ENCODE measurements at regions not wholly inside any gene's neighbourhood (a gene's known extent, or its start where the extent isn't known, plus 50 kb on each side); places are given as distances from the start of the nearest gene placed in this dataset.

DNA sequence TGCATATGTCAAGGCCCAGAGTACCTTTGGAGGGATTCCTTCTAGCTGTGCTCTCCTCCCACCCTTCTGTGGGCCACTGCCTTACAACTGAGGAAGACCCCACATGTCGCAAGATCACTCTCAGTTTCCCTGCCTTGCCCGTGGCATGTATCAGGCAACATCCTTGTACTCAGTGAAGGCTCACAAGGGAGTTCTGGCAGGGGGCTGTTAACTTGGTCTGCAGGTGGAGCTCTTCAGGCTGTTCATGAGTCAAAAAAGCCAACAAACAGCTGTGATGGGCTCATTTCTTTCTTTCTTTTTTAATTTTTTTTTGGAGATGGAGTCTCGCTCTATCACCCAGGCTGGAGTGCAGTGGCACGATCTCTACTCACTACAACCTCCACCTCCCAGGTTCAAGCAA is 513.0 kb upstream of the ANKRD30A start:
- no peak for DNase-seq

DNA sequence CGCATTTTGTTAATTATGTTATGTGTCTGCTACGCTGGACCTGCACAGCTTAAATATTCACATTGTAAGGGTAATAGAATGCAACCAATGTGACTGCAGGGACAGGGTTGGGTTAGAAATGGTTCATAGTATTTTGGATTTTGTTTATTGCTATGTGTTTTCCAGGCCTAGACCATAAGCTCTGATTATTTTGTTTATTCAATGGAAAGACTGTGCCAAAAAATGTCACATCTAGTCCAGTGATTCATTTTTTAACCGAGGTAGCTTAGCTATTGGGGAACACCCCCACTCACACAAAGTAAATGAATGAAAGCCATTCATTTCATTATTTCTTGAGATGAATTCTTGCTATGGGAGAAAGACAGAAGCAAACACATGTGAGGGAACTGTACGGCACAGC is 516.5 kb upstream of the ANKRD30A start:
- DNase-seq, result no peak

DNA sequence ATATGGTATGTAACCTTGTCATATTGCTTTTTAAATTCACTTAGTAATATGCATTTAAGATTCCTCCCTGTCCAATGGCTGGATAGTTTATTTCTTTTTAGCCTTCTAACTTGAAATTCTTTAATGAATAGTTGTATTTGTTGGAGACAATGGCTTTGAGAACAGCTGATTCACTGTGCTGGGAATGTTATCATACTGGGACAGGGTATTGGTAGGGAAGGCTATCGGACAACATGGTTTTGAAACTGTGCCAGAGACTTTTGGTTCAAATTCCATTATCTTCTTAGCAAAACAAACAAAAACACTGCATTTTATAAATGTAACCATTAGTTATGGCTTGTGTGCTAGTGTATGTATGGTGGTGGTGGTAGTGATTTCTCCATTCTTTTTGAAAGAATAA is 517.1 kb upstream of the ANKRD30A start:
- DNase-seq, result no peak

GRCh38 chr10:36606234-36606839 is 519.1 kb upstream of the ANKRD30A start:
- no peak for DNase-seq

DNA sequence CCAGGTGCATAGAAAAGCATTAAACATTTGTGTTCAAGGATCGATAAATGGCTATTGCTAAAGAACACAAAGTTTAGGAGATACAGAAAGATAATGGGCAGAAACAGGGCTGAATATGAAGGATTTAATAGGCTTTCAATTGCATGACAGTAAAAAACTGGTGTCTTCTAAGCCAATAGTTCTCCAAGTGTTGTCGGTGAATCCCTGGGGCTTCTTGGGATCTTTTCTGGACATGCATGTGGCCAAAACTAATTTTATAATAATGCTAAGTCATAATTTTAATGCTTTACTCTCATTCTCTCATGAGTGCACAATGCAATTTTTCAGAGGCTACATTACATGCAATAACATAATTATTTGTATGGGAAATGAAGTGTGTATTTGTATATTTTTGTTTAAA is 521.1 kb upstream of the ANKRD30A start:
- no peak for DNase-seq

GRCh38 chr10:36603688-36604087 is 521.7 kb upstream of the ANKRD30A start:
- DNase-seq, result no peak

- DNase-seq, result no peak
Observed at GRCh38 chr10:36602374-36602773, 523.0 kb upstream of the ANKRD30A start.

GRCh38 chr10:36597756-36598320 is 527.6 kb upstream of the ANKRD30A start:
- no peak for DNase-seq

DNA sequence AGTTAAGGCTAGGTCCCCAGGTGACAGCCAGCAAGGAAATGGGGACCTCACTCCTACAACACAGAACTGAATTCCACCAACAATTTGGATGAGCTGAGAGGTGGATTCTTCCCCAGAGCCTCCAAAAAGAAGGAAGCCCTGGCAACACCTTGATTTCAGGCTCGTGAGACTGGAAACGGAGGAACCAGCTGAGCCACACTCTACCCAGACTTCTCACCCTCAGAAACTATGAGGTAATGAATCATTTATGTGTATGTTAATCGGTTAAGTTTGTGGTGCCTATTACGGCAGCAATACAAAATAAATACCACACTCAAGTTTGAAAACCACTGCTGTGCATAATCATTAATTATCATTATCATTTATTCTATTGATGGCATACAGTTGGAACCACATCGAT is 532.4 kb upstream of the ANKRD30A start:
- no peak for DNase-seq

- DNase-seq, result no peak
Observed at GRCh38 chr10:36591436-36591835, 534.0 kb upstream of the ANKRD30A start.

- DNase-seq, result no peak
Observed at GRCh38 chr10:36583690-36584089, 541.7 kb upstream of the ANKRD30A start.

- DNase-seq, result no peak
Observed at GRCh38 chr10:36581237-36581636, 544.2 kb upstream of the ANKRD30A start.

DNA sequence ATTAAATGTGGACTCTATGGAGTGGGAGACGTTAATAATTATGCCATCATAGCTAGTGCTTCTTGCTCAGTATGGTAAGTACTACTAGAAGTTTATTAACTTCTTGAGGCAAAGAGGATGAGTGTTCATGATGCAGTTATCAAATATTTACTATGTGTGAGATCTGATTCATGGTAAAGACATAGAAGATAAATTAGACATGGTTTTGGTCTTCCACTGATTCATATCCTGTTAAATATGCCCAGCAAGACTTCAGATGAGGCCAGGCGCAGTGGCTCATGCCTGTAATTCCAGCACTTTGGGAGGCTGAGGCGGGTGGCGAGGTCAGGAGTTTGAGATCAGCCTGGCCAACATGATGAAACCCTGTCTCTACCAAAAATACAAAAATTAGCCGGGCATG is 547.1 kb upstream of the ANKRD30A start:
- DNase-seq, result no peak

DNA sequence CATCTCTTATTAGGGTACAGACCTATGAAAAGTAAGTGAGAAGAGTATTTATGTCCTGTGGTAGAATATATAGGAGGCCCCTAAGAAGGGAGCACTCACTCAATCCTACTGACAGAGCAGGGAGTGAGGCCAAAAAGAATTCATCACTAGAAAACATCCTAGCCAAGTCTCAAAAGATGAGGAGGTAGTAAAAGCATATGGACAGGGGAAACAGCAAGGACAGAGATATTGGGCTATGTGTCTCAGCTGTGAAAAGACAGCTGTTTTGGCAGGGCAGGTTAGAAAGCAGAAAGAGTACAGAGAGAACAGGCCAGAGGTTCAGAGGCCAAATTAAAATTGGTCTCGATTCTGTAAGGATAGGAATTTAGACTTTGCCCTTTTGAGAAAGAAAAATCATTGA is 548.3 kb upstream of the ANKRD30A start:
- DNase-seq, result no peak

DNA sequence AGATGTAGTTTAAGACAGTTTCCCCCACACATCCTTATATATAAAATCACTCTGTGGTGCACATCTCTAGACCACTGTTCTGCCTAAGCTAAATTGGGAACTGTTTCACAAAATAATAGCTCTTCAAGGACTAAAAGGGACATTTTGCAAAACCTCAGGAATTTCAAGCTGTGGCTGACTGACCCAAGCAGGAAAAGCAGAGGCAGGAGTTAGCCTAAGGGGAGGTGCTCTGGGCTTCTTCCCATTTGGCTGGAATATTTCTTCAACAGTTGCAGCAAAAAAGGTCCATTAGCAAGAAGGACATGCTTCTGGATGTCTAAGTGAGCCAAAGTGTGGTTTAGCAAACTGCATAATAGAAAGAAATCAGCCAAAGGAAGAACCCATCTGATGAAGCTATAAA is 551.2 kb upstream of the ANKRD30A start:
- DNase-seq, result no peak

GRCh38 chr10:36573246-36573645 is 552.2 kb upstream of the ANKRD30A start:
- DNase-seq, result no peak

DNA sequence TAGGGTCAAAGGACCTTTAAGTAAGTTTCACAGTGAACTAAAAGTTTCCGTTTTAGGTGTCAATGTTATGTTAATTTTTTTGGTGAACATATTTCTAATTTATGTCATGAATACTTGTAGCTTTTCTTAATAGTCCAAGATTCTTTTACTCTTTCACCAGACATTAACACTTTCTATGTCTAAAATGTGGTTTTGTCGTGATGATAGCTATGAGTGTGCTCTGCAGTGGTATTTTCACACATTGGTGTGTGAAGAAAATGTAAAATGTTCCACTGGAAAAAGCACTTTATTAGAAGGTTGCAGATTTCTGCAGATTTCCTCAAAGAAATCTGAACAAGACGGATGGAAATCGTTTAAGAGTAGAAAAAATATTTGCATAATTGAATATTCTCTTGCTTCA is 561.0 kb upstream of the ANKRD30A start:
- DNase-seq, result no peak

DNA sequence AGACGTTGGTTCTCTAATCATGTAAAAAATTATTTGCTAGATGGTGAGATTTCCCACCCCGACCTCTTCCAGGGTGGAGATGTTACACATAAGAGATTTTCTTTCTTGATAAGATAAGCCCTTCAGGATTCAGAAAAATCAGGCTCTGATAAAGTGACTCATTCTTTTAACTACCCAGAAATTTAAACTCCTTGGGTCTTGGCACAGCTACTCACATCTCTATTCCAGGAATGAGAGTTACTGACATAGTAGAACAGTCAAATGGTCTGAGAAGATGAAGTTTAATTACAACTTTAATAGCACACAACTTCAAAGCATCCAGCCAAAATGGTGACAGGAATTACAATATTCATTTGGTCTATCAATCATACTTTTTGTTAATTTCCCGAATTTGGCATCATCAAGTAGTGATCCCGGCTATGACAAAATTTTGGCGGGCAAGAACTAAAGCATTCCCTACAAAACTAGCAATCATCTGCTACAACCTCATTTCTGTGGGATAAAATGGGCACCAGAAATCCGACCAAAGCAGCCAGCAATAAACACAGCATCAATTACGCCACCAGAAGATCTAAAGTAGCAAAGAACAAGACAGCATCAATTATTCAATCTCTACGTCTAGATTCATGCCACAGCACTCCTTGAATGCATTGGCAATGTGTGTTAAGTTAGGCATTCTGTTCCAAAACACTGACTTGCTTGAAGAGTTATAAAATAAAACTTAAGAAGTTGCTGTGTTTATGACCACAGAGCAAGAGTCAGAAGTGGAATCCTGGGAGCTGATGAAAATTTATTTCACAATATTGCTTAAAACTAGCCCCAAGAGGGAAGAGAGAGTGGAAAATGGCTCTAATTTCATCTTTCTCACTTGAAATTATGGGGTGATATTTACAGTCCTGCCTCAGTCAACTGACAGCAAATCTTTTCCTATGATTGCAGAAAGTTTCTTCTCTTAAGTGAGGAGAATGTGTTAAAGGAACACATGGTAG is 565.7 kb upstream of the ANKRD30A start:
- no peak for DNase-seq

DNA sequence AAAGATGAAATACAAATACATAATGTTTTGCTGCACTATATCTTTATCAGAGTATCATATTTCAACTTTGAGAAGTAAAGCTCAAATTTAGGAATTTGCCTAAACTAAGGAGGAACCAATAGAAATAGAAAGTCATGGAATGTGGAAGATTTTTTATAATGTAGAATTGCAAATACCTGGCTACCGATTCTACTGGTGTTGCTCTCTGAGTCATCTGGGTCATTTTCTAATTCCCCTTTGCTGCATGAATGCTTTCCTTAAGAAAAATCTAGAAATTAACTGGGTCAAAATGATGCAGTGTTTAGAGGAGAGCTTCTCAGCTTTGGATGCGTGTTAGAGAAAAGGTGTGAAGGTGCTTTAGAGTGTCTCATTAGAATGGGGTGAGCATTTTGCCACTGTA is 568.9 kb upstream of the ANKRD30A start:
- DNase-seq, result no peak

GRCh38 chr10:36555036-36555435 is 570.4 kb upstream of the ANKRD30A start:
- DNase-seq, result no peak

GRCh38 chr10:36547965-36548364 is 577.4 kb upstream of the ANKRD30A start:
- no peak for DNase-seq

GRCh38 chr10:36542493-36542892 is 582.9 kb upstream of the ANKRD30A start:
- DNase-seq, result no peak

GRCh38 chr10:36540611-36541010 is 584.8 kb upstream of the ANKRD30A start:
- DNase-seq, result no peak

DNA sequence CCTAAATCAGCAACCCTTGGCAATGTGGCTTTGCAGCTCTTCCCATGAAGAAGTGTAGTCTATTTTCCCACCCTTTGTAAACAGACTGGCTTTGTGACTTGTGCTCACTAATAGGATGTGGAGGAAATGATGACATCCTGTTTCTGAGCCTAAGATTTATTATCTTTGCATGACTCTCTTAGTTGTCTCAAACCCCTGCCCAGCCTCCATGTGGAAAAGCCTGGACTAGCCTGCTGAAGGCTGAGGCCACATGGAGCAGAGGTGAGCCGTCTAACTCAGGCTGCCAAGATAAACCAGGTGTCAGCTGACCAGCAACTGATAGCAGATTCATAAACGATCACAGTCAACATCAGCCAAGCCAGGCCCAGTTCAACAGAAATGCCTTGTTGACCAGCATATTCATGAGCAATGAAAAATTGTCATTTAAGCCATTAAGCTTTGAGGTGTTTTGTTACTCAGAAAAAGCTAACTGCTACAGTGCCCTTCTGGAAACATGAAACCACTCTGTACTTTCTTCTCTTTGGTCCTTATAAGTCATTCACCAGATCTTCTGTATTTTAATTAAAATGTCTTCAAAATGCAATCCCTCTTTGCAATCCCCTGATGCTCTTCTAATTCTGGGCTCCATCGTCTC is 586.3 kb upstream of the ANKRD30A start:
- no peak for DNase-seq
